Hepatocyte (in vitro differentiated cells): ENCODE measurements at regions not wholly inside any gene's neighbourhood (a gene's known extent, or its start where the extent isn't known, plus 50 kb on each side); places are given as distances from the start of the nearest gene placed in this dataset.

Experiments
- CTCF ChIP-seq: fragments of 200-600 bp; sonication (generic); IDR thresholded peaks from 2 replicates; pipeline ENCODE4 v1.5.1; 2016; ENCODE audit warnings: antibody characterized with exemption, mild to moderate bottlenecking; ENCODE audit not compliant: poor library complexity
- EZH2phosphoT487 ChIP-seq: fragments of 200-600 bp; sonication (generic); IDR thresholded peaks from one replicate; pipeline ENCODE4 v1.6.1; 2018; ENCODE audit warnings: antibody characterized with exemption, mild to moderate bottlenecking, low read depth, moderate library complexity; ENCODE audit not compliant: unreplicated experiment, severe bottlenecking

GRCh38 chr3:34842706-34843480 is 796.4 kb upstream of the ARPP21 start:
- no peak for TF ChIP-seq CTCF
- no peak for TF ChIP-seq EZH2phosphoT487
